Large intestine (tissue), 3 donors: ENCODE measurements at regions not wholly inside any gene's neighbourhood (a gene's known extent, or its start where the extent isn't known, plus 50 kb on each side); places are given as distances from the start of the nearest gene placed in this dataset.

Source experiments
- DNase-seq, 2 donors: peaks; one replicate each; pipeline versions ENCODE4 v3.0.0 to v3.0.0-alpha.2; 2013
- H3K27ac ChIP-seq: one replicate; pipeline ENCODE4 v1.5.1; 2013; ENCODE audit warnings: low read length
- H3K27me3 ChIP-seq: 2 replicates; pipeline ENCODE4 v1.6.1; 2013; ENCODE audit warnings: low read length; ENCODE audit not compliant: control insufficient read depth, insufficient read depth
- H3K36me3 ChIP-seq: 2 replicates; pipeline ENCODE4 v1.6.1; 2013; ENCODE audit warnings: low read length; ENCODE audit not compliant: control insufficient read depth, insufficient read depth
- H3K4me1 ChIP-seq: one replicate; pipeline ENCODE4 v1.6.1; 2013; ENCODE audit warnings: low read length; ENCODE audit not compliant: control insufficient read depth, insufficient read depth
- H3K4me3 ChIP-seq: one replicate; pipeline ENCODE4 v1.5.1; 2013; ENCODE audit warnings: low read length
- H3K9me3 ChIP-seq: one replicate; pipeline ENCODE4 v1.6.1; 2013; ENCODE audit warnings: mild to moderate bottlenecking, low read depth, low read length, moderate library complexity; ENCODE audit not compliant: control insufficient read depth
- WGBS: methylation state at CpG from one replicate; pipeline ENCODE4 v1.1.5; 2013; ENCODE audit warnings: low lambda C conversion rate; ENCODE audit not compliant: insufficient coverage; 5-methylcytosine and 5-hydroxymethylcytosine counted together

DNA sequence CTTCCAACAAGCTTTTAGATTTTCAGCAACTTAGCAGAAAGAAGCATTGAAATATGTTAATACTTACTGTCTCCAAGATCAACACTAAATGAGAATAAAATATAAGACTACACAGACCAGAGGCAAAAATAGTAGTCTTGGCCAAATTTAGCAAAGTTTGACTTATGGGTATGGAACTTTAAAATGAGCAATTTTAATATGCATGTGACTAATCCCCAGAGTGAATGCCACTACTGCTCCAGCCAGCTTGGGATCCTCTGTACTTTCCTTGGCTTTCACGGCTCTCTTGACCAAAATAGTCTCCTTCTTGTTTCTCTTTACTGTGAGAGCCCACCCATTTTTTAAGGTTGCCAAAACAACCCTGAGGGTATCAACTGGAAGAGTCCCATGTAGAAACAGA, 148.0 kb upstream of the GRIA1 start:
- no CpG with 5 or more reads among the region's 1 CpG for whole genome bisulfite sequencing

DNA sequence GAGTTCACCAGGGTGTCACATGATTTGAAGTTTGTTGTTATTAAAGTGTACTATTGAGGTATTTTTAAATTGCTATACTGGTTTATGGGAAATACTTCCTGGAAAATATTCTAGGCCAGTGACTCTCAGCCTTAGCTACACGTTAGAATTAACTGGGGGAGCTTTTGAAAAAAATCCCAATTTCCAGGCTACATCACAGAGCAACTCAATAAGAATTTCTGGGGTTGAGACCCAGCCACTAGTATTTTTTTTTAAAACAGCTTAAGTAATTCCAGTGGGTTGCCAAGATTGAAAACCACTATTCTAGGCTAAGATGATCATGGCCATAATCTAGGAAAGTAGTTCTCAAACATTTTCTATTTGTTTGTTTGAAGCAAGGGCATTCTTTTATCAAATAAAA, 142.9 kb upstream of the GRIA1 start:
- Histone ChIP-seq H3K4me3 (no peak overlapping the region), H3K27ac (no peak overlapping the region), H3K9me3 (no peaks in the 10 kb centered on the region), H3K36me3 (no peaks in the 10 kb centered on the region), H3K4me1 (no peaks in the 10 kb centered on the region), H3K27me3 (peaks cover 2% of the 10 kb centered on the region)
- no CpG with 5 or more reads among the region's 1 CpG for WGBS
- no peak for DNase-seq

More for the DNA sequence above, 148.0 kb upstream of the GRIA1 start:
- Histone ChIP-seq H3K9me3 (no peaks in the 10 kb centered on the region), H3K27ac (no peak overlapping the region), H3K36me3 (no peaks in the 10 kb centered on the region), H3K4me3 (no peak overlapping the region), H3K27me3 (no peaks in the 10 kb centered on the region), H3K4me1 (no peaks in the 10 kb centered on the region)
- DNase-seq, result no peak

DNA sequence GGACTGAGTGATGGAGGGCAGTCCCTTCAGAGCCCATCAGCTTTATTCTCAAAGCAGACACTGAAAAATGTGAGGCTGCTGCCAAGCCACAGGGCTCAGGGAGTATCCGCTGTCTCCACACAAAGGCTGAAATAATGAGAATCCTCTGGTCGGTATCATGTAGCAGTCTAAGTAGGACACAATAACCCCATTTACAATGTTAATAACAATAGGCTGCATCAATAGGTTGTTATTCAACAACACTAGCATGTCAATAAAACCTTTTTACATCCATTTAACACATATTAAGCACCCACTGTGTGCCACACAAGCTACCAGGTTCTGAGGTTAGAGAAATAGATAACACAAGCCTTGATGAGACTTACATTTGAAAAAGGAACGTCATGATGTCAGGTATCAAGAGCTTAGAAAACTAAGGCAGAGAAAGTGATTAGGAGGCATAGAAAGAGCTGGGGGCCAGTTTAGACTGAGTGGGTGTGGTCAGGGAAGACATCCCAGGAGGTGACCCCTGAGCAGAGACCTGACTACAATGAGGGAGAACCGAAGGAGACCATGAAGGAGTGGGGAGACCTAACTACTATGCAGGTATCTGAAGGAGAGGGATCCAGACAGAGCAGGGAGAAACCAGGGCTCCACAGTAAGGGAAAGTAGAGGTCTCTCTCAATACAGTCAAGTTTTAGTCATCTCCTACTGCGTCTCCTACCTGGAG, 140.1 kb upstream of the GRIA1 start:
- 0% methylated on average over 1 of the region's 5 CpGs for WGBS
- H3K9me3 ChIP-seq, result no peaks in the 10 kb centered on the region

DNA sequence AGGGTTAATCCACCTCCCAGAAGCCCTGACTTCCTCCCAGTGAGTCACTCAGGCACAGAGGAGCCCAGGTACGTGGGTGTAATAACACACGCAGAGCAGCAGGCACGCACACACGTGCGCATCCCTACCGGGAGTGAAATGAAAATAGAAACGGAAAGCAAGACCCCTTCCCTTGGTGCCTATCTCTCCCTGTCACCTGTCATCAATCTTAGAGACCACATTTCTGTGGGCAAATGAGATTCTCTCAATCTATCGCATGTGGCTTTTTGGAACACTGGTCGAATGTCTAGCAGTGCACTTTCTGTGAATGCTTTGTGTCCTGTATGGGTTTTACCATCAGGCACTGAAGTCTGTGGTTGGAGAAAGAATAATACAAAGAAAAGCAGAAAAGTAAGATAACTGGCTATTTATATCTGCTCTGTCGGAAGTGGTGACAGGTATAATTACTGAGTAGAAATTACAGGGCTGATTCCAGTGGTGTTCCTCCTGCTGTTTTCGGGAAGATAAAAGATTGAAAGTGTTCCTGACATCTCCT, 137.7 kb upstream of the GRIA1 start:
- 67% methylated on average over 1 of the region's 11 CpGs for WGBS

More for the DNA sequence above, 140.1 kb upstream of the GRIA1 start:
- Histone ChIP-seq H3K4me1 (no peaks in the 10 kb centered on the region), H3K4me3 (no peak overlapping the region), H3K27me3 (peaks cover 2% of the 10 kb centered on the region), H3K36me3 (no peaks in the 10 kb centered on the region), H3K27ac (no peak overlapping the region)
- DNase-seq, result no peak

DNA sequence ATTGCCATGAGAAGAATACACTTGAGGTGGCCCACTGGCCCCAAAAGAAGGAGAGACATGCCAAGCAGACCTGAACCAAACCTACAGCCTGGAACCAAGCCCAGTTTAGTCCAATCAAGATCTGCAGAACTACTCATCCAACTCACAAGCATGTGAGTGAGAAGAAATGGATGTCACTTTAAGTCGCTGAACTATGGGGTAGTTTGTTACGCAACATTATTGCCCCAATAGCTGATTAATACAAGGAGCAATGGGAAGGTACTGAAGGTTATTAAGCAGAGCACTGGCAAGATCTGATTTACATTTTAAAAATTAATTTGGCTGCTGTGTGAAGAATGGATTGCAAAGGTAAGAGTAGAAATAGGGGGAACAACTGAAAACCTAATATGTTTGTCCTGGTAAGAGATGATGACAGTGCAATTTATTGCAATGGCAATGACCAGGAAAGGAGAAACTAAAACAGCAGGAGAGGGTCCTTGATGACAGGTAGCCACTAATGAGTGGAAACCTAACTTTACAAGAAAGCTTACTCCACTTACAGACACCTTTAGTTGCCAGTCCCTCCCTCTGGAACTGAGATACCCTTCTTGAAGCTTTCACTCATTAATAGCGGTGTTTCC, 132.9 kb upstream of the GRIA1 start:
- Histone ChIP-seq H3K27ac (no peak overlapping the region), H3K27me3 (no peaks in the 10 kb centered on the region), H3K36me3 (no peaks in the 10 kb centered on the region), H3K4me3 (no peak overlapping the region), H3K4me1 (no peaks in the 10 kb centered on the region), H3K9me3 (no peaks in the 10 kb centered on the region)
- DNase-seq, result no peak
- WGBS, result 100% methylated on average over 1 of the region's 3 CpGs

More for the DNA sequence above, 137.7 kb upstream of the GRIA1 start:
- Histone ChIP-seq H3K27me3 (peaks cover 2% of the 10 kb centered on the region), H3K4me1 (no peaks in the 10 kb centered on the region), H3K27ac (no peak overlapping the region), H3K9me3 (no peaks in the 10 kb centered on the region), H3K36me3 (no peaks in the 10 kb centered on the region), H3K4me3 (no peak overlapping the region)
- DNase-seq, result no peak

DNA sequence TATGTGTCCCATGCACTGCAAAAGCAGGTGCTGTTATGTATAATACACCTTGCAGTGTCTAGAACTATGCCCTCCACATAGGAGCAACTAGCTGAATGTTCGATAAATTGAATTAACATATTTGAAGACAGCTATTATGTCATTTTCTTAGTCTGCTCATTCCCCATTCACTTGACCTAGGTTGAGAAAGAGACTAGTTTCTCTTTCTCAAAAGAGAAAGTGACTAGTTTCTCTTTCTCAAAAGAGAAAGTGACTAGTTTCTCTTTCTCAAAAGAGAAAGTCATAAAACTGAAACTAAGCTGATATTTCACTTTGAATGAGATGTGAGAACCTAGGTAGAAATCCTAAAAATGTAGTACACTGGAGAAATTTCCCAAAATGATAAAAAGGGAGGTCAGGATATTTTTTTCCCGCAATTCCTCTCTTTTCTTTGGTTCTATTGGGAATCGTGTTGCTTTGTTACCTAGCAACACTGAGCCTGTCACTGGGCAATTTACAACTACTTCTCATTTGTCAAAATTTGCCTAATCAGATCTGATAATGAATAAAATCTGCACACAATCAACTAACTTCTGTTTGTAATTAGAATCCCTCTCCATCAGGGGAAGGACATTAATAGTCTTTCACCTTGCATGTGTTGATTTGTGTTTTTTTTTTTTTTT, 132.0 kb upstream of the GRIA1 start:
- Histone ChIP-seq H3K36me3 (no peaks in the 10 kb centered on the region), H3K27ac (no peak overlapping the region), H3K4me3 (no peak overlapping the region), H3K27me3 (no peaks in the 10 kb centered on the region), H3K9me3 (no peaks in the 10 kb centered on the region), H3K4me1 (no peaks in the 10 kb centered on the region)
- WGBS, result 58% methylated on average over 2 of the region's 3 CpGs
- no peak for DNase-seq

DNA sequence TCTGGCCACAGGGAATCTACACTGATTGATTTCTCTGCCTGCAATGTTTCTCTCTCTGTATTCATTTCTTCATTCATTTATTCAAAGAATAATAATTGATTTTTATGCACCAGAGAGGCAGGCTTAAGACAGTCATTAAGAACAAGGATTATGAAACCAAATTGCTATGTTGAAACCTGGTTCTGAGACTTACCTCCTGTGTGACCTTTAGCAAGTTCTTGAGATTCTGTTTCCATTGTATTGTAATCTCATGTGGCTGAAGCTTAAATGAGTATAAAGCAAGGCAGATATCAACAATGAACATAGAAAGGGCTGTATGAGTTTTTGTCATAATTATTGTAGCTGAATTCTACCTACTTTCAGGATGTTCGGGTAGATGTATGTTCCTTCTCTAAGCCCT, 129.6 kb upstream of the GRIA1 start:
- Histone ChIP-seq H3K36me3 (no peaks in the 10 kb centered on the region), H3K9me3 (no peaks in the 10 kb centered on the region), H3K4me3 (no peak overlapping the region), H3K27me3 (no peaks in the 10 kb centered on the region), H3K4me1 (no peaks in the 10 kb centered on the region), H3K27ac (no peak overlapping the region)
- WGBS, result 86% methylated on average over 1 of the region's 1 CpG
- no peak for DNase-seq

DNA sequence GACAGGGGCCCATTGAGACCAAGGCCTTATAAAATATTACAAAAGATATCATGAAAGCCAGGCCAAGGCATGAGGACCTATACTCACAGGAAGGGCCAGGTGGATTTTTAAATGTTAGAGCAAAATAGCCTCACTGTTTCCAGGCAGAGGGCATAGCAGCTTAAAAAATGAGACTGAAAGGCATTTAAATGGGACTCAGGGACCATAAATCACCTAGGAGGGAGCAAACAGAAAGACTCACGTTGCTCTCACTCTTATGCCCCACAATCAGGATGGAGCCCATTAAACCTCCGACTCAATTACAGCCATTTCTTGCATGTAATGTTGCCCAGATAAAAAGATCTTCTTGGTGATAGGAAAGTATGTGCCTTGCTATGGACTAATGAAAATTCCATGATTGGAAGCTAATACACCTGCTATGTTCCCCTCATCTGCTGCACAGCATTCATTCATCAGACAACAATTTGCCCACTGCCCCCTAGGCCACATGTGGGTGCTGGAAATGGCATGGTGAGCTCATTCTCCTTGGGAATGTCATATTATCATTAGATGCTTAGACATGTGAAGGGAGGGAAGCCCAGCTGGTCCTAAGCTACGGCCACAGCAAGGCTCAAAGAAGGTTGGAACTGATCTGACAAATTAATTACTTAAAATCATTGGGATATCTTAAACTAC, 128.6 kb upstream of the GRIA1 start:
- Histone ChIP-seq H3K27me3 (no peaks in the 10 kb centered on the region), H3K27ac (no peak overlapping the region), H3K4me3 (no peak overlapping the region), H3K4me1 (no peaks in the 10 kb centered on the region), H3K9me3 (no peaks in the 10 kb centered on the region), H3K36me3 (no peaks in the 10 kb centered on the region)
- DNase-seq, result no peak
- no CpG with 5 or more reads among the region's 3 CpGs for WGBS

DNA sequence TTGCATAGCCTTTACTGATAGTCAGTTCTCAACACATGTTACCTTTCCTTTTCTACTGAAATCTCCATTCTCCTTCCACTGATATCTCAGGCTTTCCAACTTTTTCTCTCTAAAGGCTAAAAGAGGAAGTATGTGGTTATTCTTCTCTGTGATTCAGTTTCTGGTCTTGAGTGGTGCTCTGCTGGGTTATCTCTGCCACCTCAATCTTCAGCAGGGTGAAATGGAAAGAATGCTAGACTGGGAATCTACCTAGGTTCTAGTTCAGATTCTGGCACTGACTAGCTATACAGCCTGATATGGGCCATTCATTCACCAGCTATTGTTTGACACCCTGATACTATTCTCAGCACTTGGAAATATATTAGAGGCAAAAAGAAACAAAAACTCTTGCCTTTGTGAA, 124.9 kb upstream of the GRIA1 start:
- H3K36me3 ChIP-seq, result no peaks in the 10 kb centered on the region
- no peak overlapping the region for H3K27ac ChIP-seq
- DNase-seq, result no peak
- no peaks in the 10 kb centered on the region for H3K27me3 ChIP-seq
- no peaks in the 10 kb centered on the region for H3K4me1 ChIP-seq
- no peaks in the 10 kb centered on the region for H3K9me3 ChIP-seq
- no peak overlapping the region for H3K4me3 ChIP-seq

DNA sequence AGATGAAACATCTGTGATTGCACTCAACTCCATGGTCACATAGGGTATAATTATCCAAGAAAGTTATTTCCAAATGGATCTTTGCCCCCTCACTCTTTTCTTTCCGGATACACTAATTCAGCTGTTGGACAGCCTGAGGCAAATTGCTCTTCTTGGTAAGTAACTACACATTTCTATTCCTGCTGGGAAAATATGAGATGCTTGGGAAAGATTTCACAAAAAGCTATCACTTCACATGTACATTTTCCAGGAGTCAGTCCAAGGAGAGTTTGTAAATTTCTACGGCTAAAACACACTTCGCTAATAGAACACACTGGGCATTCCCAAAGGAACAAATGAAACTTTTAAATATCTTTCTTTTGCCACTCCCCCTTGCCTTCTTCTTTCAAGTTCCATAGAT, 123.0 kb upstream of the GRIA1 start:
- no peak overlapping the region for H3K27ac ChIP-seq
- DNase-seq, result no peak
- WGBS, result 100% methylated on average over 2 of the region's 3 CpGs

More for the DNA sequence above, 123.0 kb upstream of the GRIA1 start:
- Histone ChIP-seq H3K9me3 (no peaks in the 10 kb centered on the region), H3K27me3 (no peaks in the 10 kb centered on the region), H3K36me3 (no peaks in the 10 kb centered on the region), H3K4me3 (no peak overlapping the region), H3K4me1 (no peaks in the 10 kb centered on the region)
